GM12878 (cell line): ENCODE measurements at regions not wholly inside any gene's neighbourhood (a gene's known extent, or its start where the extent isn't known, plus 50 kb on each side); places are given as distances from the start of the nearest gene placed in this dataset.

Experiments used
- ATAC-seq: fragments of 200-7000 bp; cut with Tn5 transposase; 3 replicates; pipeline ENCODE4 v1.9.1; 2020; ENCODE audit warnings: mild to moderate bottlenecking, moderate library complexity
- BruUV-seq: library from RNA; stranded (reverse); fragments of 400-500 nt; replicated peaks from 2 replicates; lab custom pipeline; 2021; lab: Mats Ljungman, UMichigan
- CTCF ChIA-PET: fragments of 300-600 bp; sonication (Branson Sonifier 250); formaldehyde crosslinking; extraction: SDS; loops from one replicate; lab custom pipeline; 2021; ENCODE audit warnings: inconsistent platforms; lab: Yijun Ruan, JAX
- POLR2A ChIA-PET: fragments of 350-600 bp; formaldehyde crosslinking; extraction: SDS; loops from one replicate; lab custom pipeline; 2021; ENCODE audit warnings: inconsistent platforms; lab: Charles Lee
- RAD21 ChIA-PET: fragments of 300-600 bp; sonication (Branson Sonifier 250); formaldehyde crosslinking; loops from one replicate; lab custom pipeline; 2023; ENCODE audit warnings: antibody characterized with exemption; ENCODE audit not compliant: unreplicated experiment; lab: Charles Lee
- SMC1A ChIA-PET: fragments of 300-600 bp; sonication (Branson Sonifier 250); formaldehyde crosslinking; loops from one replicate; lab custom pipeline; 2023; ENCODE audit not compliant: unreplicated experiment, uncharacterized antibody; lab: Charles Lee
- DNase-seq: peaks from one replicate; pipeline ENCODE4 v3.0.0-alpha.2; 2011; ENCODE audit warnings: low read depth, low spot score
- FAIRE-seq: peaks from 3 replicates; lab custom pipeline; 2011; peaks lifted over from hg19 to GRCh38; lab: Jason Lieb, UNC
- H2AFZ ChIP-seq: 2 replicates; pipeline ENCODE4 v1.6.0; 2011; ENCODE audit warnings: low read depth, low read length, control low read depth; ENCODE audit not compliant: control insufficient read depth
- H3K27ac ChIP-seq: 2 replicates; pipeline ENCODE4 v1.5.1; 2011; ENCODE audit warnings: control low read depth; ENCODE audit not compliant: control insufficient read depth, insufficient read depth
- H3K27me3 ChIP-seq, 2 experiments: replicated peaks in 1 of 2; 2 replicates each; pipeline versions ENCODE4 v1.6.0 to v1.6.1; 2011; ENCODE audit warnings: low read length in 1 of 2; ENCODE audit not compliant: control insufficient read depth in 2 of 2, insufficient read depth in 2 of 2
- H3K36me3 ChIP-seq, 2 experiments: 2 replicates each; pipeline ENCODE4 v1.5.1; 2011; ENCODE audit warnings: low read length in 1 of 2; ENCODE audit not compliant: control insufficient read depth in 2 of 2, insufficient read depth in 2 of 2
- H3K4me1 ChIP-seq: 2 replicates; pipeline ENCODE4 v1.6.1; 2011; ENCODE audit warnings: mild to moderate bottlenecking, low read length, moderate library complexity, mixed read lengths; ENCODE audit not compliant: control insufficient read depth, insufficient read depth
- H3K4me2 ChIP-seq: 2 replicates; pipeline ENCODE4 v1.6.0; 2011; ENCODE audit warnings: control low read depth; ENCODE audit not compliant: control insufficient read depth, insufficient read depth
- H3K4me3 ChIP-seq: fragments of 200-600 bp; sonication (generic); 2 replicates; pipeline ENCODE4 v1.5.1; 2016
- H3K79me2 ChIP-seq: 2 replicates; pipeline ENCODE4 v1.6.0; 2011; ENCODE audit warnings: low read length; ENCODE audit not compliant: control insufficient read depth, insufficient read depth
- H3K9ac ChIP-seq: 2 replicates; pipeline ENCODE4 v1.8.0; 2011; ENCODE audit warnings: low read length, control low read depth, mixed read lengths; ENCODE audit not compliant: control insufficient read depth, insufficient read depth
- H3K9me3 ChIP-seq: replicated peaks from 3 replicates; pipeline ENCODE4 v1.5.1; 2011; ENCODE audit warnings: mild to moderate bottlenecking, low read length; ENCODE audit not compliant: control insufficient read depth, insufficient read depth
- H4K20me1 ChIP-seq: 2 replicates; pipeline ENCODE4 v1.6.0; 2011; ENCODE audit not compliant: control insufficient read depth, insufficient read depth
- CBFB ChIP-seq: IDR thresholded peaks from 2 replicates; pipeline ENCODE4 v1.6.1; 2016; ENCODE audit warnings: antibody characterized with exemption, low read depth
- CBX5 ChIP-seq: sonication (generic); IDR thresholded peaks from 2 replicates; pipeline ENCODE4 v1.6.1; 2016; ENCODE audit warnings: low read depth, moderate library complexity, mild to moderate bottlenecking, inconsistent platforms
- CREB1 ChIP-seq: IDR thresholded peaks from 2 replicates; pipeline ENCODE4 v1.6.1; 2012; ENCODE audit warnings: low read depth, mild to moderate bottlenecking, inconsistent platforms
- DPF2 ChIP-seq: fragments of 450-650 bp; IDR thresholded peaks from 2 replicates; pipeline ENCODE4 v1.6.1; 2017; ENCODE audit warnings: mild to moderate bottlenecking
- HDGF ChIP-seq: fragments of 450-650 bp; IDR thresholded peaks from 2 replicates; pipeline ENCODE4 v1.6.1; 2016; ENCODE audit warnings: antibody characterized with exemption
- JUNB ChIP-seq: IDR thresholded peaks from 2 replicates; pipeline ENCODE4 v1.6.1; 2016; ENCODE audit warnings: antibody characterized with exemption, mild to moderate bottlenecking
- MEF2B ChIP-seq: fragments of 450-650 bp; IDR thresholded peaks from 2 replicates; pipeline ENCODE4 v1.6.1; 2018; ENCODE audit warnings: mild to moderate bottlenecking, moderate library complexity; ENCODE audit not compliant: partially characterized antibody, poor library complexity, severe bottlenecking
- PAX8 ChIP-seq: fragments of 450-650 bp; IDR thresholded peaks from 2 replicates; pipeline ENCODE4 v1.6.1; 2017; ENCODE audit warnings: mild to moderate bottlenecking, moderate library complexity
- POLR2AphosphoS5 ChIP-seq: IDR thresholded peaks from 2 replicates; pipeline ENCODE4 v1.6.1; 2011; ENCODE audit warnings: mild to moderate bottlenecking, low read length, inconsistent platforms
- RFX5 ChIP-seq: IDR thresholded peaks from 2 replicates; pipeline ENCODE4 v1.6.1; 2011; ENCODE audit warnings: low read depth, low read length, improper control_type of control experiment
- SPI1 ChIP-seq: IDR thresholded peaks from 2 replicates; pipeline ENCODE4 v1.6.1; 2011; ENCODE audit warnings: low read depth, mild to moderate bottlenecking, low read length, moderate library complexity, borderline replicate concordance; ENCODE audit not compliant: insufficient read depth
- SREBF2 ChIP-seq: IDR thresholded peaks from 2 replicates; pipeline ENCODE4 v1.6.1; 2012; ENCODE audit warnings: mild to moderate bottlenecking, low read length
- TBL1XR1 ChIP-seq: IDR thresholded peaks from 2 replicates; pipeline ENCODE4 v1.6.1; 2012; ENCODE audit warnings: low read depth, low read length, improper control_type of control experiment
- TCF3 ChIP-seq: IDR thresholded peaks from 2 replicates; pipeline ENCODE4 v1.6.1; 2012; ENCODE audit warnings: low read depth, mild to moderate bottlenecking, low read length, borderline replicate concordance; ENCODE audit not compliant: insufficient read depth
- in situ Hi-C: fragments of 300-500 bp; cut with MboI; formaldehyde crosslinking; loops from 9 replicates; pipeline ENCODE4 v1.14.3; 2018; ENCODE audit warnings: mixed read lengths
- intact Hi-C: fragments of 100-400 bp; cut with micrococcal nuclease; formaldehyde crosslinking; loops from one replicate; pipeline ENCODE4 v1.14.2; 2022; ENCODE audit not compliant: unreplicated experiment
- TF ChIP-seq, protein P1 (sequence below): IDR thresholded peaks from 2 replicates; pipeline ENCODE4 v1.6.1; 2011; ENCODE audit warnings: low read depth, low read length, improper control_type of control experiment, borderline replicate concordance
- TF ChIP-seq, protein P2 (sequence below): IDR thresholded peaks from 2 replicates; pipeline ENCODE4 v1.6.1; 2011; ENCODE audit warnings: borderline replicate concordance, low read depth, mild to moderate bottlenecking, moderate library complexity, mixed read lengths, low read length; ENCODE audit not compliant: insufficient read depth; ENCODE audit errors: extremely low read length

DNA sequence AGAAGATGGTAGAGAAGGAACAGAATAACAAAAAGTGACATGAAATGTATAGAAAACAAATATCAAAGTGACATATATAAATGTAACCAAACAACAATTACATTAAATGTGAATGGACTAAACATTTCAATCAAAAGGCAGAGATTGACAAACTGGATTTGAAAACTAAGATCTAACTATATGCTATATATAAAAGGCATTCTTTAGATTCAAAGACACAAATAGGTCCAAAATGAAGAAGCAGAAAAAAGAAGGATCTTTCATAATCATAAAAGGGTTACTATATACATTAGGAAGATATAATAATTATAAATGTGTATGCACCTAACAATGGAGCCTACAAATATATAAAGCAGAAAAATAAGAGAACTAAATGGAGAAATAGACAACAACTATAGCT is 183.7 kb downstream of the METTL4 start:
- Histone ChIP-seq H3K9ac (no peak overlapping the region), H4K20me1 (no peaks in the 10 kb centered on the region), H3K4me3 (no peak overlapping the region), H3K9me3 (no peaks in the 10 kb centered on the region), H3K4me1 (no peaks in the 10 kb centered on the region), H2AFZ (no peak overlapping the region), H3K36me3 (no peaks in the 10 kb centered on the region), H3K27ac (no peak overlapping the region), H3K27me3 (no peaks in the 10 kb centered on the region), H3K79me2 (no peaks in the 10 kb centered on the region), H3K4me2 (no peak overlapping the region)
- TF ChIP-seq TBL1XR1 = no peak
- TF ChIP-seq TCF3 = no peak
- no peak for TF ChIP-seq MEF2B
- TF ChIP-seq POLR2AphosphoS5 = no peak
- no peak for TF ChIP-seq HDGF
- TF ChIP-seq CBFB = no peak
- TF ChIP-seq DPF2 = no peak
- TF ChIP-seq, protein P1, sequence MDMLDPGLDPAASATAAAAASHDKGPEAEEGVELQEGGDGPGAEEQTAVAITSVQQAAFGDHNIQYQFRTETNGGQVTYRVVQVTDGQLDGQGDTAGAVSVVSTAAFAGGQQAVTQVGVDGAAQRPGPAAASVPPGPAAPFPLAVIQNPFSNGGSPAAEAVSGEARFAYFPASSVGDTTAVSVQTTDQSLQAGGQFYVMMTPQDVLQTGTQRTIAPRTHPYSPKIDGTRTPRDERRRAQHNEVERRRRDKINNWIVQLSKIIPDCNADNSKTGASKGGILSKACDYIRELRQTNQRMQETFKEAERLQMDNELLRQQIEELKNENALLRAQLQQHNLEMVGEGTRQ = no peak
- TF ChIP-seq SPI1 = no peak
- no peak for TF ChIP-seq CREB1
- no peak for TF ChIP-seq SREBF2
- TF ChIP-seq CBX5 = no peak
- TF ChIP-seq RFX5 = no peak
- TF ChIP-seq JUNB = no peak
- no peak for TF ChIP-seq PAX8
- TF ChIP-seq, protein P2, sequence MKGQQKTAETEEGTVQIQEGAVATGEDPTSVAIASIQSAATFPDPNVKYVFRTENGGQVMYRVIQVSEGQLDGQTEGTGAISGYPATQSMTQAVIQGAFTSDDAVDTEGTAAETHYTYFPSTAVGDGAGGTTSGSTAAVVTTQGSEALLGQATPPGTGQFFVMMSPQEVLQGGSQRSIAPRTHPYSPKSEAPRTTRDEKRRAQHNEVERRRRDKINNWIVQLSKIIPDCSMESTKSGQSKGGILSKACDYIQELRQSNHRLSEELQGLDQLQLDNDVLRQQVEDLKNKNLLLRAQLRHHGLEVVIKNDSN = no peak
- in situ Hi-C loops = no loop called here
- FAIRE-seq (no peak), DNase-seq (no peak), ATAC-seq (no peak)
- intact Hi-C loops = no loop called here
- ChIA-PET RAD21 (no interaction called here), SMC1A (interaction anchor here (0.7 kb wide), 1 partner anchor 160 kb away, joined by 3 read pairs; no protein-coding TSS in a partner anchor), POLR2A (no interaction called here), CTCF (no interaction called here)
- no TSS peak for BruUV-seq
